PC-9 (cell line): ENCODE measurements at regions not wholly inside any gene's neighbourhood (a gene's known extent, or its start where the extent isn't known, plus 50 kb on each side); places are given as distances from the start of the nearest gene placed in this dataset.

Source experiments
- CTCF ChIP-seq: fragments of 200-600 bp; sonication (generic); conservative IDR thresholded peaks from 2 replicates; pipeline ENCODE4 v1.6.1; 2017; ENCODE audit warnings: mixed run types, antibody characterized with exemption, mild to moderate bottlenecking, moderate library complexity
- EZH2 ChIP-seq: fragments of 200-600 bp; sonication (generic); IDR thresholded peaks from 2 replicates; pipeline ENCODE4 v1.8.0; 2017; ENCODE audit warnings: antibody characterized with exemption, low read depth

GRCh38 chr2:101550555-101550954 is 75.6 kb upstream of the RFX8 start:
- no peak for TF ChIP-seq CTCF
- no peak for TF ChIP-seq EZH2
